ENCODE measurements at regions not wholly inside any gene's neighbourhood (a gene's known extent, or its start where the extent isn't known, plus 50 kb on each side); places are given as distances from the start of the nearest gene placed in this dataset.
"Not testable (repeated sequence)": the region's sequence is repeated elsewhere in the genome, so short reads cannot be mapped to it uniquely, and the experiment has no call there.

- H3K4me3 ChIP-seq (ENCODE audit: low read depth, low read length), result no peak overlapping the region
- TF ChIP-seq, protein P1, sequence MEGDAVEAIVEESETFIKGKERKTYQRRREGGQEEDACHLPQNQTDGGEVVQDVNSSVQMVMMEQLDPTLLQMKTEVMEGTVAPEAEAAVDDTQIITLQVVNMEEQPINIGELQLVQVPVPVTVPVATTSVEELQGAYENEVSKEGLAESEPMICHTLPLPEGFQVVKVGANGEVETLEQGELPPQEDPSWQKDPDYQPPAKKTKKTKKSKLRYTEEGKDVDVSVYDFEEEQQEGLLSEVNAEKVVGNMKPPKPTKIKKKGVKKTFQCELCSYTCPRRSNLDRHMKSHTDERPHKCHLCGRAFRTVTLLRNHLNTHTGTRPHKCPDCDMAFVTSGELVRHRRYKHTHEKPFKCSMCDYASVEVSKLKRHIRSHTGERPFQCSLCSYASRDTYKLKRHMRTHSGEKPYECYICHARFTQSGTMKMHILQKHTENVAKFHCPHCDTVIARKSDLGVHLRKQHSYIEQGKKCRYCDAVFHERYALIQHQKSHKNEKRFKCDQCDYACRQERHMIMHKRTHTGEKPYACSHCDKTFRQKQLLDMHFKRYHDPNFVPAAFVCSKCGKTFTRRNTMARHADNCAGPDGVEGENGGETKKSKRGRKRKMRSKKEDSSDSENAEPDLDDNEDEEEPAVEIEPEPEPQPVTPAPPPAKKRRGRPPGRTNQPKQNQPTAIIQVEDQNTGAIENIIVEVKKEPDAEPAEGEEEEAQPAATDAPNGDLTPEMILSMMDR (IDR thresholded peaks at IDR 0.05; ENCODE audit: low read depth, low read length, missing control alignments), result no peak
- DNase-seq (ENCODE audit: low read depth), result no peak
- in situ Hi-C loops (cut with HindIII; ENCODE audit: low sequenced_read_pairs), result no loop called here
These were observed 147.0 kb downstream of the APIP start for GRCh38 chr11:34769224-34769623.

- DNase-seq (ENCODE audit: low read depth); in situ Hi-C loops (cut with HindIII; ENCODE audit: low sequenced_read_pairs); H3K4me3 ChIP-seq (ENCODE audit: low read depth, low read length): not testable (repeated sequence)
These were observed 141.7 kb downstream of the EHF start for GRCh38 chr11:34762625-34763024.

GRCh38 chr11:34758262-34758661 is 137.4 kb downstream of the EHF start:
- in situ Hi-C loops (cut with HindIII; ENCODE audit: low sequenced_read_pairs), result no loop called here
- TF ChIP-seq, protein P1 (IDR thresholded peaks at IDR 0.05; ENCODE audit: low read depth, low read length, missing control alignments), result no peak
- H3K4me3 ChIP-seq (ENCODE audit: low read depth, low read length), result no peak overlapping the region
- no peak for DNase-seq (ENCODE audit: low read depth)

- no peak overlapping the region for H3K4me3 ChIP-seq (ENCODE audit: low read depth, low read length)
- in situ Hi-C loops (cut with HindIII; ENCODE audit: low sequenced_read_pairs), result no loop called here
- no peak for DNase-seq (ENCODE audit: low read depth)
- TF ChIP-seq, protein P1 (IDR thresholded peaks at IDR 0.05; ENCODE audit: low read depth, low read length, missing control alignments), result no peak
These were observed 136.1 kb downstream of the EHF start for GRCh38 chr11:34757026-34757451.

GRCh38 chr11:34756591-34756990 is 135.7 kb downstream of the EHF start:
- no peak overlapping the region for H3K4me3 ChIP-seq (ENCODE audit: low read depth, low read length)
- DNase-seq (ENCODE audit: low read depth), result no peak
- in situ Hi-C loops (cut with HindIII; ENCODE audit: low sequenced_read_pairs), result no loop called here
- TF ChIP-seq, protein P1 (IDR thresholded peaks at IDR 0.05; ENCODE audit: low read depth, low read length, missing control alignments), result no peak

DNA sequence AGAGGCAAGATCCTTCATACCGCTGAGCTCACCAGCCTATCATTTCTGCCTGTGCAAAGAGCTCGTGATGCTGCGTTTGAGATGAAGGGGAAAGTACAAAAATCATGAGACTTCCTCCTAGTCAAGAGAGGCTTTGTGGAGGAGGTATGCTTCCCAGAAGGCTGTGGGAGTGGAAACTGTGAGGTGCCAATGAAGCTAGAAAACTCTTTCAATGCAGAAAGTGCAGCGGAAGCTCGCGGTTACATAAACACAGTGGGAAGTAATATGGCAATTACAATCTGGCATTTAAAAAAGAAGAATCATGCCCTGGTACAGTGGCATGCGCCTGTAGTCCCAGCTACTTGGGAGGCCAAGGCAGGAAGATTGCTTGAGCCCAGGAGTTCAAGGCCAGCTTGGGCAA is 134.8 kb downstream of the EHF start:
- in situ Hi-C loops (cut with HindIII; ENCODE audit: low sequenced_read_pairs), result no loop called here
- DNase-seq (ENCODE audit: low read depth), result no peak
- TF ChIP-seq, protein P1 (IDR thresholded peaks at IDR 0.05; ENCODE audit: low read depth, low read length, missing control alignments), result no peak
- H3K4me3 ChIP-seq (ENCODE audit: low read depth, low read length), result no peak overlapping the region

- H3K4me3 ChIP-seq (ENCODE audit: low read depth, low read length), result no peak overlapping the region
- no peak for DNase-seq (ENCODE audit: low read depth)
- TF ChIP-seq, protein P1 (IDR thresholded peaks at IDR 0.05; ENCODE audit: low read depth, low read length, missing control alignments), result no peak
- in situ Hi-C loops (cut with HindIII; ENCODE audit: low sequenced_read_pairs), result no loop called here
These were observed 133.4 kb downstream of the EHF start for GRCh38 chr11:34754171-34754823.
